ENCODE measurements at regions not wholly inside any gene's neighbourhood (a gene's known extent, or its start where the extent isn't known, plus 50 kb on each side); places are given as distances from the start of the nearest gene placed in this dataset.

GRCh38 chr6:23179994-23180393, 610.6 kb downstream of the HDGFL1 start:
- TF ChIP-seq CTCF (IDR thresholded peaks at IDR 0.05; ENCODE audit: low read depth, low read length), result no peak
- H3K27ac ChIP-seq, result no peak overlapping the region
- no peaks in the 10 kb centered on the region for H3K36me3 ChIP-seq
- no peak for DNase-seq
- no peaks in the 10 kb centered on the region for H3K27me3 ChIP-seq (ENCODE audit: insufficient read depth, low read depth, severe bottlenecking)
- no peak overlapping the region for H3K4me3 ChIP-seq (ENCODE audit: low read depth, low read length)
- H3K9me3 ChIP-seq (ENCODE audit: severe bottlenecking), result no peaks in the 10 kb centered on the region

- Histone ChIP-seq H3K36me3 (no peaks in the 10 kb centered on the region), H3K9me3 (ENCODE audit: severe bottlenecking) (no peaks in the 10 kb centered on the region), H3K27ac (no peak overlapping the region), H3K4me3 (ENCODE audit: low read depth, low read length) (no peak overlapping the region), H3K27me3 (ENCODE audit: insufficient read depth, low read depth, severe bottlenecking) (no peaks in the 10 kb centered on the region)
- DNase-seq, result peak; percentile 44
- TF ChIP-seq CTCF (IDR thresholded peaks at IDR 0.05; ENCODE audit: low read depth, low read length), result no peak
Observed at GRCh38 chr6:23180504-23181293, 611.3 kb downstream of the HDGFL1 start.

GRCh38 chr6:23181356-23182110, 612.2 kb downstream of the HDGFL1 start:
- TF ChIP-seq CTCF (IDR thresholded peaks at IDR 0.05; ENCODE audit: low read depth, low read length), result no peak
- DNase-seq, result no peak
- no peak overlapping the region for H3K27ac ChIP-seq
- H3K27me3 ChIP-seq (ENCODE audit: insufficient read depth, low read depth, severe bottlenecking), result no peaks in the 10 kb centered on the region
- no peaks in the 10 kb centered on the region for H3K36me3 ChIP-seq
- H3K9me3 ChIP-seq (ENCODE audit: severe bottlenecking), result no peaks in the 10 kb centered on the region
- no peak overlapping the region for H3K4me3 ChIP-seq (ENCODE audit: low read depth, low read length)

- no peak for DNase-seq
- H3K27ac ChIP-seq, result no peak overlapping the region
- TF ChIP-seq CTCF (IDR thresholded peaks at IDR 0.05; ENCODE audit: low read depth, low read length), result no peak
- H3K4me3 ChIP-seq (ENCODE audit: low read depth, low read length), result no peak overlapping the region
- no peaks in the 10 kb centered on the region for H3K27me3 ChIP-seq (ENCODE audit: insufficient read depth, low read depth, severe bottlenecking)
- H3K36me3 ChIP-seq, result no peaks in the 10 kb centered on the region
- no peaks in the 10 kb centered on the region for H3K9me3 ChIP-seq (ENCODE audit: severe bottlenecking)
Observed at GRCh38 chr6:23183846-23184245, 614.5 kb downstream of the HDGFL1 start.

GRCh38 chr6:23184351-23184750, 615.0 kb downstream of the HDGFL1 start:
- DNase-seq, result no peak
- H3K4me3 ChIP-seq (ENCODE audit: low read depth, low read length), result no peak overlapping the region
- no peaks in the 10 kb centered on the region for H3K36me3 ChIP-seq
- no peaks in the 10 kb centered on the region for H3K9me3 ChIP-seq (ENCODE audit: severe bottlenecking)
- TF ChIP-seq CTCF (IDR thresholded peaks at IDR 0.05; ENCODE audit: low read depth, low read length), result no peak
- no peak overlapping the region for H3K27ac ChIP-seq
- H3K27me3 ChIP-seq (ENCODE audit: insufficient read depth, low read depth, severe bottlenecking), result no peaks in the 10 kb centered on the region
